H1 (cell line): ENCODE measurements at regions not wholly inside any gene's neighbourhood (a gene's known extent, or its start where the extent isn't known, plus 50 kb on each side); places are given as distances from the start of the nearest gene placed in this dataset.

Source experiments
- CTCF ChIA-PET: fragments of 300-600 bp; sonication (Branson Sonifier 250); formaldehyde crosslinking; loops from one replicate; lab custom pipeline; 2021; ENCODE audit not compliant: partially characterized antibody; lab: Charles Lee
- POLR2A ChIA-PET: fragments of 300-600 bp; sonication (Branson Sonifier 250); formaldehyde crosslinking; loops from one replicate; lab custom pipeline; 2021; ENCODE audit warnings: inconsistent platforms; ENCODE audit not compliant: partially characterized antibody; lab: Charles Lee
- DNase-seq, 2 experiments: peaks; one replicate each; pipeline versions ENCODE4 v3.0.0 to v3.0.0-alpha.2; 2010 to 2022; ENCODE audit warnings: low spot score in 2 of 2, low read depth in 1 of 2, mixed read lengths in 1 of 2
- FAIRE-seq: peaks from 2 replicates; lab custom pipeline; 2011; peaks lifted over from hg19 to GRCh38; lab: Jason Lieb, UNC
- H2AFZ ChIP-seq: 2 replicates; pipeline ENCODE4 v1.8.1; 2012; ENCODE audit warnings: low read length, inconsistent platforms
- H2AK5ac ChIP-seq: 2 replicates; pipeline ENCODE4 v1.6.1; 2013; ENCODE audit warnings: low read depth, low read length
- H2BK120ac ChIP-seq: replicated peaks from 2 replicates; pipeline ENCODE3; 2013; ENCODE audit warnings: low read depth, low read length, inconsistent platforms
- H2BK12ac ChIP-seq: 2 replicates; pipeline ENCODE4 v1.6.1; 2013; ENCODE audit warnings: low read depth, low read length
- H2BK15ac ChIP-seq: 2 replicates; pipeline ENCODE4 v1.6.1; 2013; ENCODE audit warnings: low read length
- H2BK20ac ChIP-seq: 2 replicates; pipeline ENCODE4 v1.6.1; 2013; ENCODE audit warnings: low read length
- H2BK5ac ChIP-seq: 2 replicates; pipeline ENCODE4 v1.6.1; 2013; ENCODE audit warnings: low read depth, low read length
- H3K14ac ChIP-seq: 2 replicates; pipeline ENCODE4 v1.6.1; 2013; ENCODE audit warnings: inconsistent platforms; ENCODE audit not compliant: insufficient read length
- H3K18ac ChIP-seq: 2 replicates; pipeline ENCODE4 v1.6.1; 2013; ENCODE audit warnings: low read length; ENCODE audit errors: extremely low read depth
- H3K23ac ChIP-seq: 2 replicates; pipeline ENCODE4 v1.6.1; 2013; ENCODE audit warnings: inconsistent platforms; ENCODE audit not compliant: insufficient read length
- H3K23me2 ChIP-seq: 2 replicates; pipeline ENCODE4 v1.6.1; 2013; ENCODE audit warnings: low read depth, low read length
- H3K27ac ChIP-seq: 2 replicates; pipeline ENCODE4 v1.6.1; 2011; ENCODE audit warnings: low read depth, low read length, inconsistent platforms
- H3K27me3 ChIP-seq, 4 experiments: replicated peaks in 1 of 4; 1 replicate in 1 of 4; 2 replicates in 3 of 4; pipeline versions ENCODE4 v1.6.1 to v1.8.1; 2011 to 2013; ENCODE audit warnings: low read length in 3 of 4, mild to moderate bottlenecking in 3 of 4, inconsistent platforms in 2 of 4, mixed read lengths in 2 of 4, moderate library complexity in 1 of 4; ENCODE audit not compliant: control insufficient read depth in 3 of 4, insufficient read depth in 3 of 4; ENCODE audit errors: extremely low read depth in 1 of 4
- H3K36me3 ChIP-seq, 4 experiments: 2 replicates each; pipeline versions ENCODE4 v1.6.1 to v1.8.1; 2011 to 2013; ENCODE audit warnings: mild to moderate bottlenecking in 4 of 4, low read length in 3 of 4, moderate library complexity in 2 of 4, control low read depth in 1 of 4, inconsistent platforms in 1 of 4; ENCODE audit not compliant: insufficient read depth in 4 of 4, control insufficient read depth in 2 of 4
- H3K4ac ChIP-seq: replicated peaks from 2 replicates; pipeline ENCODE3; 2013; ENCODE audit warnings: low read length, low read depth, mixed read lengths, inconsistent platforms; ENCODE audit not compliant: insufficient read length
- H3K4me1 ChIP-seq, 4 experiments: replicated peaks in 1 of 4; 1 replicate in 1 of 4; 2 replicates in 3 of 4; pipeline versions ENCODE4 v1.6.1 to v1.8.1; 2011 to 2013; ENCODE audit warnings: low read length in 3 of 4, inconsistent platforms in 2 of 4, mixed read lengths in 1 of 4; ENCODE audit not compliant: insufficient read depth in 4 of 4, control insufficient read depth in 3 of 4
- H3K4me2 ChIP-seq, 2 experiments: 2 replicates each; pipeline versions ENCODE4 v1.6.1 to v1.8.1; 2011 to 2013; ENCODE audit warnings: low read depth in 2 of 2, low read length in 2 of 2, control low read depth in 1 of 2, inconsistent platforms in 1 of 2, mild to moderate bottlenecking in 1 of 2; ENCODE audit not compliant: insufficient read depth in 1 of 2
- H3K4me3 ChIP-seq, 4 experiments: fragments of 200-600, 300-600 bp in 1 of 4; sonication (generic), shearing (Covaris generic), sonication (Bioruptor Twin) in 1 of 4; 2 replicates each; pipeline versions ENCODE4 v1.5.1 to v1.8.1; 2011 to 2016; ENCODE audit warnings: low read length in 4 of 4, low read depth in 3 of 4, control low read depth in 2 of 4, inconsistent platforms in 2 of 4, mild to moderate bottlenecking in 2 of 4, mixed read lengths in 1 of 4, moderate library complexity in 1 of 4; ENCODE audit not compliant: insufficient read depth in 2 of 4; ENCODE audit errors: extremely low read depth in 1 of 4
- H3K56ac ChIP-seq: replicated peaks from 2 replicates; pipeline ENCODE3; 2013; ENCODE audit warnings: low read depth, mild to moderate bottlenecking, mixed read lengths, low read length, inconsistent platforms; ENCODE audit not compliant: insufficient read length
- H3K79me1 ChIP-seq: 2 replicates; pipeline ENCODE4 v1.6.1; 2013; ENCODE audit warnings: low read depth, low read length, control low read depth
- H3K79me2 ChIP-seq, 2 experiments: 2 replicates each; pipeline versions ENCODE4 v1.6.1 to v1.8.1; 2012 to 2013; ENCODE audit warnings: low read length in 2 of 2, mild to moderate bottlenecking in 2 of 2, inconsistent platforms in 1 of 2; ENCODE audit not compliant: insufficient read depth in 2 of 2, control insufficient read depth in 1 of 2
- H3K9ac ChIP-seq, 4 experiments: replicated peaks in 1 of 4; 1 replicate in 1 of 4; 2 replicates in 3 of 4; pipeline versions ENCODE4 v1.6.1 to v1.8.1; 2011 to 2013; ENCODE audit warnings: low read depth in 3 of 4, low read length in 3 of 4, control low read depth in 2 of 4, mild to moderate bottlenecking in 2 of 4, moderate library complexity in 2 of 4, inconsistent platforms in 1 of 4; ENCODE audit errors: extremely low read depth in 1 of 4
- H3K9me3 ChIP-seq, 2 experiments: 2 replicates each; pipeline versions ENCODE4 v1.6.1 to v1.8.1; 2012 to 2013; ENCODE audit warnings: mild to moderate bottlenecking in 2 of 2, moderate library complexity in 2 of 2, control low read depth in 1 of 2, inconsistent platforms in 1 of 2, low read depth in 1 of 2, low read length in 1 of 2, mixed read lengths in 1 of 2; ENCODE audit not compliant: insufficient read depth in 2 of 2
- H4K20me1 ChIP-seq, 2 experiments: replicated peaks in 1 of 2; 2 replicates each; pipeline versions ENCODE3 to v1.8.1; 2011 to 2013; ENCODE audit warnings: inconsistent platforms in 2 of 2, low read length in 2 of 2, mild to moderate bottlenecking in 1 of 2; ENCODE audit not compliant: insufficient read depth in 2 of 2, control insufficient read depth in 1 of 2
- H4K5ac ChIP-seq: 2 replicates; pipeline ENCODE4 v1.6.1; 2013; ENCODE audit warnings: low read length, low read depth, mixed read lengths, inconsistent platforms; ENCODE audit not compliant: insufficient read length
- H4K8ac ChIP-seq: 2 replicates; pipeline ENCODE4 v1.8.0; 2013; ENCODE audit warnings: mild to moderate bottlenecking, moderate library complexity, low read length, inconsistent platforms; ENCODE audit not compliant: insufficient read depth; ENCODE audit errors: extremely low read depth
- H4K91ac ChIP-seq: replicated peaks from 2 replicates; pipeline ENCODE3; 2013; ENCODE audit warnings: low read length, mixed read lengths, inconsistent platforms; ENCODE audit not compliant: insufficient read length
- RXRA ChIP-seq: IDR thresholded peaks from 2 replicates; pipeline ENCODE4 v1.6.1; 2011; ENCODE audit warnings: low read depth, mild to moderate bottlenecking, low read length, moderate library complexity; ENCODE audit not compliant: insufficient read depth
- SUZ12 ChIP-seq: fragments of 200-600 bp; sonication (generic); IDR thresholded peaks from 2 replicates; pipeline ENCODE4 v1.6.1; 2012; ENCODE audit warnings: mild to moderate bottlenecking, inconsistent platforms, low read length, moderate library complexity, mixed read lengths

DNA sequence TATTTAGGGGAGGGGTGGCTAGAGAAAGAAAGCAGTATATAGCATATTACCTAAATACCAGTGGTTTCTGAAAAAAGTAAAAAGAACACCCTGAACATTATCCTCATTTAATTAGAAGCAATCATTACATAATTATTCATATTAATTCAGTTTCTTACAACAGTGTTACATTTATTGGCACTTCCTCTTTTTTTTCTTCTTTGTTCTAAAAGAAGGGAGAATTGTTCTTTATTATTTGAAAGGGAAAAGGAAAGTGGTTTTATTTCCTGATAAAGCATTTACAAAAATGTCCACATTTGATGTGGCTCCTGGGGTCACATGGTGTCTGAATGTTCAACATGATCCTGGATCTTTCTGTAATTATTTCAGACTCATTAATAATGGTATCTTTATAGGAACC is 254.9 kb upstream of the ZEB2 start:
- Histone ChIP-seq H2BK120ac (no peak overlapping the region), H3K56ac (no peak overlapping the region), H3K4me3 (no peak overlapping the region), H2BK12ac (no peak overlapping the region), H4K5ac (no peak overlapping the region), H4K8ac (no peak overlapping the region), H2BK5ac (no peak overlapping the region), H4K20me1 (no peaks in the 10 kb centered on the region), H3K4me2 (no peak overlapping the region), H2BK20ac (no peak overlapping the region), H3K9ac (no peak overlapping the region), H3K14ac (no peak overlapping the region), H3K79me2 (no peaks in the 10 kb centered on the region), H2AK5ac (no peak overlapping the region), H3K27me3 (peaks cover 0 to under 1% (median 0%) of the 10 kb centered on the region in 4 experiments; a peak in 1 of 7 replicates), H3K36me3 (no peaks in the 10 kb centered on the region), H3K4me1 (no peaks in the 10 kb centered on the region), H3K4ac (no peak overlapping the region), H3K9me3 (no peaks in the 10 kb centered on the region), H2BK15ac (no peak overlapping the region), H2AFZ (no peak overlapping the region), H3K27ac (no peak overlapping the region), H3K18ac (no peak overlapping the region), H3K23ac (no peak overlapping the region), H3K23me2 (no peaks in the 10 kb centered on the region; the same call in 1 of the 2 replicates), H3K79me1 (no peaks in the 10 kb centered on the region), H4K91ac (no peak overlapping the region)
- ChIA-PET CTCF (no interaction called here), POLR2A (no interaction called here)
- no peak for TF ChIP-seq SUZ12
- no peak for TF ChIP-seq RXRA
- no peak for DNase-seq
- no peak for FAIRE-seq
